HG02642 (cell line): ENCODE measurements at regions not wholly inside any gene's neighbourhood (a gene's known extent, or its start where the extent isn't known, plus 50 kb on each side); places are given as distances from the start of the nearest gene placed in this dataset.
A peak's percentile ranks its signal among the peaks of the same experiment; 100 is the strongest.

Experiments used
- ATAC-seq: cut with Tn5 transposase; IDR thresholded peaks from one replicate; pipeline ENCODE4 v1.9.1; 2021; ENCODE audit warnings: mild to moderate bottlenecking; ENCODE audit not compliant: unreplicated experiment, poor library complexity

DNA sequence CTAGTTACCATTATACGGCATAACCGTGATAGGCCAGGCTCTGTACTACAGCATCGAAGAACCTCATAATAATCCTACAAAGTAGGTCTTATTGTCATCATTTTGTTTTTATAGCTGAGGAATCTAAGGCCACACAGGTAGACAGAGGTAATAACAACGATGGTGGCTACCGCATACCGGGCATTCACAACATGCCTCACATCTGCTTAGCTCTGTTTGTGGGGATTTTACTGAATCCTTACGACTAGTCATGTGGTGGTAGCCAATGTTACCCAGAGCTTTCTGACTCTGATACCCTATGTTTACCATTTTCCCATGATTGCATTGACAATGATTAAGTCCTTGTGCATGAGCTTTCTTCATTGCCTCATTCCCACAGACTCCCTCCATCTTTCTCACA, 269.4 kb downstream of the TCF7L2 start:
- no peak for ATAC-seq

DNA sequence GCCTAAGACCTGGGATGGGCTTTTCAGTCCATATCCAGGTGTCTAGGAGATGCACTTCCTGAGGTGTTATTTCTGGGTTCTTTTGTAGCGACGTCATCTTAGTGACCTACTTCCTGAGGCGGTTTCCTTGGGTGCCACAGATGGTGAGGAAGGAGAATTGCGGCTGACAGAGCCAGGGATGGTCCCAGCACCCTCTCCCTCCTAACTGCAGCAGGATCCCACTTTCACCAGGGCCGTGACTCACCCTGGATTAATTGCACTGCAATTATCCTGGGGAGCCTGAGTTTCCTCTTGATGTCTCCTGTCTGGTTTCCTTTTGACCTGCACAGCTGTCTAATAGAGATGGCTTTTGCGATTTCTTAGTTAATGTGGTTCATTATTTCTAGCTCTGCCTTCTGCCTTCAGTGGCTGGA, 271.7 kb downstream of the TCF7L2 start:
- ATAC-seq: no peak

DNA sequence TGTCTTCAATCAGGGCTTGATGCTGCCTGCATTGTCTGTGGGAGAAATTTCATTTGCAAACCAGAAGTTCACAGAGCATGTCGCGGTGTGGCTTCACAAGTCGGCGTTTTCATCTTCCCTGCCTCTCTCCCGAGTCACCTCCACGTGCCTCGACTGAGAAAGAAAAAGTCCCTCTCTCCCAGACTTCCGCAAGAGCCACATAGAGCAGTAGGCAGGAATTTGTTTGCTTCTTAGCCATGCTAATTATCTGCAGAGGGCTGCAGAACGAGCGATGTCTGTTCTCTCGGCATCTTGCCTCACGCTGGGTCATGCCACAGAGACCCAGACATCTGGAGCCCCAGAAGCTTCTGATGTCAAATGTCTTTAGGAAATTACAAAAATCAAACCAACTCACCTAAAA, 272.2 kb downstream of the TCF7L2 start:
- no peak for ATAC-seq

- no peak for ATAC-seq
These were observed 275.3 kb downstream of the TCF7L2 start for GRCh38 chr10:113225364-113225763.

GRCh38 chr10:113225903-113226302, 275.9 kb downstream of the TCF7L2 start:
- ATAC-seq: no peak

DNA sequence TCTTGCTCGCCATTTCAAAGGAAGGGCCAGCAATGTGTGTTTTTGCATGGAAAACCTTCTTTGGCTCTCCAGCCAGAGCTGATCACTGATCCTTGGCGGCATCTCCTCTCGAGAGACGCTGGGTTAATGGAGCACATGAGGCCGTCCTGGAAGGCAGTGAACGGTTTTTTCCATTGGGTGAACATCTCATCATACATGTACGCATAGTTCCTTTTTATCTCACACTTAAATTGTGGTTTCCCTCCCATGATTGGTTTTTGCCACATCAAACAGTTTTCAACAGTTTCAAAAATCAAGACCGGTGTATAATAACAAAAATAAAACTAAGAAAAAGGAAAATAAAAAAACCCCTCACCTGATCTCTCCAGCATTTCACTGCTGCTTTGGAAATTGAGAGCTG, 276.4 kb downstream of the TCF7L2 start:
- ATAC-seq: no peak

DNA sequence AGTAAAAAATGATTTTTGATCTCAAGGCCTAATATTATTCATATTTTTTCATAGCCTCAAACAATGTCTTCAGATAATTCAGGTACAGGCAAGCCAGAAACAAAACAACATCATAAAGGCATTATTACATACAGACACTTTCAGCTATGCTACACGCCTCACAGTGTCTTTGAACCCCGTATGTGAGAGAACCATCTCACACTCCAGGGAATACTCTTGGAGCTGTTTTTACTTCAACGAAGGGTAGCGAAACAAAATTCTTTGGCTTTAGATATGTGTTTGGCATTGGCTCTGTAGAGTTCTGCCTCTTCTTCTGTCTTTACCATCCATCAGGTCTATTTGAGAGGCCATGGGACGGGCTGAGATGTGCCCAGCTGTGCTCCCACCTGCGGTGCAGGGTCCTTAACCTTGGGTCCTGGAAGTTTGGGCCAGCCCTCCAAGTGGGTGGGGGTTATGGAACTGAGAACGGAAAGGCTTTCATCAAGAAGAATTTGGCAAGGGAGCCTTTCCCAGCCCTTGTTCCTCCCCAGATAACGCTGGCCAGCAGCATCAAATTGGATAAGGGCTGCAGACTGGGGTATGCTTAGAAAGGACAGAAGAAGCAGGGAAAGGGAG, 276.9 kb downstream of the TCF7L2 start:
- no peak for ATAC-seq

- no peak for ATAC-seq
These were observed 278.5 kb downstream of the TCF7L2 start for GRCh38 chr10:113228530-113228929.

GRCh38 chr10:113230011-113230610, 280.1 kb downstream of the TCF7L2 start:
- no peak for ATAC-seq

DNA sequence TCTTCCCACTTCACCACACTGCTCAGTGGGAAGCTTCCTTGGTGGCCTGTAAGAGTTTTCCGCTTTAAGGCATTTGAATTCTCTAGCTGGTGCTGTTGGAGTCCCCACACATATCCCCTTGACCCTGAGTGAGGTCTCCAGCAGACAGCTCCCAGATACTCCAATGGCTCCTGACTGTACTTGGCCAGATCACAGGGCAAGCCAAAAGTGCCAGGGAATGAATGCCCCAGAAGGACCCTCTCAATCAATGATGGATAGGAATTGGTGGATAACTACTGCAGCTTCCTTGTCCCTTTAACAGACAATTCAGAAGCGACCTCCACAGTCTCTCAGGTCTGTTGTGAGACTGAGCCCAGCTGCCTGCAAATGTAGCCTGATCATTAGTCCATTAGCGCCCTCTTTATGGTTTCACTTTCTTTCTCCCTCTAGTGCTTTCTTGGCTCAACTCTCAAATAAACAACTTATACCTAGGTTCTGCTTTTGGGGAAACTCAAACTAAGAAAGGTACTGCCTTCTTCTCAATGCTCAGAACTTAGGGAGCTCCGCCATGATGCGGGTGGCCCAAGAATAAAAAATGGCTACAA, 283.0 kb downstream of the TCF7L2 start:
- peak; percentile 68 for ATAC-seq

- ATAC-seq: no peak
These were observed 284.4 kb downstream of the TCF7L2 start for GRCh38 chr10:113234481-113234880.

- ATAC-seq: no peak
These were observed 285.5 kb downstream of the TCF7L2 start for GRCh38 chr10:113235508-113235907.

GRCh38 chr10:113236998-113237397, 287.0 kb downstream of the TCF7L2 start:
- ATAC-seq: no peak

DNA sequence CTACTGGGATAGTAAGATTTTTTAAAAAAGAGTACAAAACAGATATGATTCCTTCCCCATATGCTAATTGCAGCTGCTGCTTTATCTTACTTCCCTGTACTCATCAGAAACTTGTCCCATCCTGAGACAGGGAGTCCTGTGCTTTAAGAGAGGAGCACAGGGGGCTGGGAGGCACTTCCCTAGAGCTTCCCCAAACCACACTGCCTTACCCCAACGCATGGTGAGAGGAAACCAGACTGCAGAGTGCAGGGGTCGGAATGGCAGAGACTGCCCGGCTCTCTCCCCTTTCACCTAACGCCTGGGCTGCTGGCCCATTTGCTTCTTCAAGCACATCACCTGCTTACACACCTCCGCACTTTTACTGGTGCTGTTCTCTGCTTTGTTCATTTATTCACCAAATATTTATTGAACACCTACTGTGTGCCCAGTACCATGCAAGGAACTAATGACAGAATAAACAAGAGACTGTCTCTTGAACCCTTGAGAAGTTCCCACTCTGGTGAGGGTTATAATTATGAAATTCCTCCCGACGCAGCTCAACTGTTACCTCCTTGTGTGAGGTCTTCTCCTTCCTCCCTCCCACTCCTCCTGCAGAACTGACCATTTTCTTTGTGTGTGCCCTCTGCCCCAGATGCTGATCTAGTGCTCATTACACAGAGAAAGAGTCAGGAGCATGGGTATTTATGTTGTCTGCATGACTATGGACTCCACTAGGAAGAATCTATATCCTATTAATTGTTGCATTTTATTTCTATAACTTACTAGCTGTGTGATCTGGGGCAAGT, 289.7 kb downstream of the TCF7L2 start:
- ATAC-seq: no peak

- no peak for ATAC-seq
These were observed 290.7 kb downstream of the TCF7L2 start for GRCh38 chr10:113240736-113241135.

GRCh38 chr10:113241599-113242360, 291.7 kb downstream of the TCF7L2 start:
- no peak for ATAC-seq

GRCh38 chr10:113243311-113243710, 293.3 kb downstream of the TCF7L2 start:
- ATAC-seq: no peak

DNA sequence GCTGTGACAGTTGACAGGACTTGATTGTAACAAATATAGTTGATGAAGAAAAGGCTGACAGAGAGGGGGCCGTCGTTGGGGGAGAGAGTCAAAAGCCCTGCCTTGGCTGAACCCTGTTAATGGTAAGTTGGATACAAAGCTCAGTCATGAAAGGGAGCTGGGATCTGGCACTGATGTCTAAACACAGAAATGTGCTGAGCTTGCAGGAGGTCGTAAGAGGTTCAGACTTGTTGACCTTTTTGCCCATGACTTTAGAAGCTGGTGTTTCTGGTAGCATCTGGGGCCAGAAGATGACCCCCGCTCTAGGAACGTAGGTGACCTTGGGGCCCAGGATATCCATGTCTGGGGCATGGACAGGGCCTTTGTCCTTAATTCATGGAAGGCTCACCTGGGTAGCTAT, 294.7 kb downstream of the TCF7L2 start:
- ATAC-seq: no peak

- ATAC-seq: no peak
These were observed 295.2 kb downstream of the TCF7L2 start for GRCh38 chr10:113245286-113245685.

DNA sequence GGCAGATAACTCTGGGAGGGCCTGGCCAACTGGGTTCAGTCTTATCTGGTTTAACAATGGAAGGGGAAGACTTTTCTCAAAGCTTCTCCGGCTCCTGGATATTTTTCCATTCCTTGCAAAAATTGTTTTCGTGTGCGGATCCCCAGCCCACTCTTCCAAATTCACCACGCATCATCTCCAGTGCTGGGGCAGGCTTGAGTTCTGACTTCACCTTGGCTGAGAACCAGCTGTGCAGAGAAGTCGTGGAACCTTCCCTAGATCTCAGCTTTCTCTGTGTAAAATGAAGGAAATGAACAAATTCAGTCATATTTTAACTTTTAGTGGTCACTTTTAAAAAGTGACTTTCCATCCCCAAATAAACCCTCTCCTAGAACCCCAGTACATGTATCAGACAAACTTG, 297.0 kb downstream of the TCF7L2 start:
- ATAC-seq: no peak
